ENCODE measurements at regions not wholly inside any gene's neighbourhood (a gene's known extent, or its start where the extent isn't known, plus 50 kb on each side); places are given as distances from the start of the nearest gene placed in this dataset.

- no peak for TF ChIP-seq FOXJ3 (CRISPR knock-in tag; IDR thresholded peaks at IDR 0.05)
- no peak for TF ChIP-seq RFX5 (IDR thresholded peaks at IDR 0.05; ENCODE audit: low read length)
- no peak for TF ChIP-seq CTCF (IDR thresholded peaks at IDR 0.05)
- no peak for TF ChIP-seq POLR2AphosphoS5 (IDR thresholded peaks at IDR 0.05; ENCODE audit: low read depth, low read length)
These were observed 489.5 kb downstream of the TNS1 start (continued) for GRCh38 chr2:217513258-217513657.

DNA sequence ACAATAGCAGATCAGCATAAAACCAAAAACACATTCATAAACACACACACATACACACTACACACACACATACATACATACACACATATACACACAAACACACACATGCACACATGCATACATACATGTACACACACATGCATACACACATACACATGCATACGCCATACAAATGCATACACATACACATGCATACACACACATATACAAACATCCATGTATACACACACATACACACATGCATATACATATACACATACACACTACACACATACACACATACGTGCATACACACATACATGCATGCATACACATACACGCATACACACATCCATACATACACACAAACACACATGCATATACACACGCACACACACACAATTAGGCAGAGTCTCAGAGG is 490.1 kb downstream of the TNS1 start:
- Histone ChIP-seq H3F3A (replicated peaks; ENCODE audit: insufficient read depth) (no peaks in the 10 kb centered on the region), H2AFZ (ENCODE audit: low read depth) (no peak overlapping the region), H3K79me2 (ENCODE audit: insufficient read depth) (no peaks in the 10 kb centered on the region), H3K4me2 (no peak overlapping the region), H3K4me3 (ENCODE audit: low read depth in 2 of 2, low read length in 1 of 2) (no peak overlapping the region), H3K9ac (no peak overlapping the region), H3K27ac (ENCODE audit: low read depth in 2 of 2, low read length in 1 of 2) (no peak overlapping the region), H3K4me1 (ENCODE audit: control insufficient read depth in 1 of 2, insufficient read depth in 2 of 2, low read depth in 1 of 2, low read length in 1 of 2) (peaks cover 8 to 11% of the 10 kb centered on the region in 2 experiments; a peak in 3 of 4 replicates), H3K36me3 (replicated peaks in 1 of 2; ENCODE audit: control insufficient read depth in 1 of 2, insufficient read depth in 2 of 2, low read length in 1 of 2) (no peaks in the 10 kb centered on the region), H3K9me2 (no peaks in the 10 kb centered on the region), H3K27me3 (ENCODE audit: insufficient read depth) (no peaks in the 10 kb centered on the region), H4K20me1 (ENCODE audit: insufficient read depth) (no peaks in the 10 kb centered on the region), H3K9me3 (no peaks in the 10 kb centered on the region)
- no peak for TF ChIP-seq SIN3A (IDR thresholded peaks at IDR 0.05; ENCODE audit: borderline replicate concordance, low read depth, low read length)
- no peak for TF ChIP-seq MEF2A (IDR thresholded peaks at IDR 0.05; ENCODE audit: borderline replicate concordance, low read depth)
- TF ChIP-seq TCF12 (IDR thresholded peaks at IDR 0.05), result no peak
- TF ChIP-seq ELF1 (IDR thresholded peaks at IDR 0.05), result no peak
- no peak for TF ChIP-seq IRF3 (IDR thresholded peaks at IDR 0.05; ENCODE audit: low read depth, low read length)
- TF ChIP-seq FOXJ3 (CRISPR knock-in tag; IDR thresholded peaks at IDR 0.05), result no peak
- TF ChIP-seq ZBTB33 (IDR thresholded peaks at IDR 0.05; ENCODE audit: borderline replicate concordance, low read depth), result no peak
- no peak for TF ChIP-seq USF2 (IDR thresholded peaks at IDR 0.05; ENCODE audit: borderline replicate concordance, low read depth, low read length)
- no peak for TF ChIP-seq JUND (IDR thresholded peaks at IDR 0.05)
- no peak for TF ChIP-seq USF1 (IDR thresholded peaks at IDR 0.05; ENCODE audit: borderline replicate concordance, low read depth)
- no peak for TF ChIP-seq PBX3 (IDR thresholded peaks at IDR 0.05)
- TF ChIP-seq TEAD4 (IDR thresholded peaks at IDR 0.05; ENCODE audit: borderline replicate concordance, insufficient read depth), result no peak
- TF ChIP-seq POLR2AphosphoS5 (IDR thresholded peaks at IDR 0.05; ENCODE audit: low read depth, low read length), result no peak
- no peak for TF ChIP-seq YY1 (IDR thresholded peaks at IDR 0.05; ENCODE audit: low read depth)
- ChIA-PET POLR2A (no interaction called here), CTCF (interaction anchor here (1.0 to 3.5 kb wide), 3 partner anchors 201 to 830 kb away, joined by 4 to 45 read pairs (median 13); no protein-coding TSS in a partner anchor)
- DNase-seq, result no peak
- WGBS (ENCODE audit: low lambda C conversion rate), result 90% methylated on average over 4 of the region's 4 CpGs
